GM13976 (cell line): ENCODE measurements at regions not wholly inside any gene's neighbourhood (a gene's known extent, or its start where the extent isn't known, plus 50 kb on each side); places are given as distances from the start of the nearest gene placed in this dataset.

Experiments
- DNase-seq: peaks from one replicate; pipeline ENCODE4 v3.0.0; 2012; ENCODE audit warnings: low spot score
- CTCF ChIP-seq: IDR thresholded peaks from 2 replicates; pipeline ENCODE4 v1.5.1; 2012; ENCODE audit warnings: borderline replicate concordance, mild to moderate bottlenecking; ENCODE audit not compliant: insufficient read depth; ENCODE audit errors: extremely low read depth, missing control alignments, control extremely low read depth
- in situ Hi-C: fragments of 300-500 bp; cut with MboI; formaldehyde crosslinking; loops from one replicate; pipeline ENCODE4 v1.12.0; 2022; ENCODE audit warnings: low sequenced_read_pairs, mixed read lengths, inconsistent platforms; ENCODE audit not compliant: unreplicated experiment

GRCh38 chr18:76115580-76115979, 379.5 kb downstream of the ZNF516 start:
- TF ChIP-seq CTCF, result no peak
- in situ Hi-C loops, result no loop called here
- DNase-seq, result no peak

GRCh38 chr18:76113101-76113500, 381.9 kb downstream of the ZNF516 start:
- in situ Hi-C loops, result no loop called here
- no peak for TF ChIP-seq CTCF

GRCh38 chr18:76102626-76103025, 392.4 kb downstream of the ZNF516 start:
- TF ChIP-seq CTCF, result no peak
- in situ Hi-C loops, result no loop called here
- DNase-seq, result no peak

More at GRCh38 chr18:76113101-76113500, 381.9 kb downstream of the ZNF516 start:
- no peak for DNase-seq

GRCh38 chr18:76102156-76102555, 392.9 kb downstream of the ZNF516 start:
- in situ Hi-C loops, result no loop called here
- TF ChIP-seq CTCF, result no peak
- DNase-seq, result no peak

- TF ChIP-seq CTCF, result no peak
- DNase-seq, result no peak
- in situ Hi-C loops, result no loop called here
These were observed 395.0 kb downstream of the ZNF516 start for GRCh38 chr18:76099931-76100457.

GRCh38 chr18:76098674-76099411, 396.2 kb downstream of the ZNF516 start:
- DNase-seq, result no peak
- TF ChIP-seq CTCF, result no peak
- in situ Hi-C loops, result no loop called here
